ENCODE measurements at regions not wholly inside any gene's neighbourhood (a gene's known extent, or its start where the extent isn't known, plus 50 kb on each side); places are given as distances from the start of the nearest gene placed in this dataset.

DNA sequence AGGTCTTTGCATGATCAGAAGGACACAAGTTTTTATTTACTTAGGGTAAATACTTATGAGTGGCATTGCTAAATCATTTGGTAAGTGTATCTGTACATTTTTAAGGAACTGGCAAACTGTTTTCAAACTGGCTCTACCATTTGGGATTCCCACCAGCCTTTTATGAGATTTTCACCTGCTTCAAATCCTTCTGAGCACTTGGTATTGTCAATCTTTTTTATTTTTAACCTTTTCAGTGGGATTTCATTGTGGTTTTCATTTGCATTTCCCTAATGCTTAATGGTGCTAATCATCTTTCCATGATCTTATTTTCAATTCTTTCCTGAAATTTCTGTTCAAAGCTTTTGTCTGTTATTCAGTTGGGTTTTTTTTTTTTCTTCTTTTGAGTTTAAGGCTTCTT is 475.6 kb downstream of the MAN2A1 start:
- TF ChIP-seq, protein P1, sequence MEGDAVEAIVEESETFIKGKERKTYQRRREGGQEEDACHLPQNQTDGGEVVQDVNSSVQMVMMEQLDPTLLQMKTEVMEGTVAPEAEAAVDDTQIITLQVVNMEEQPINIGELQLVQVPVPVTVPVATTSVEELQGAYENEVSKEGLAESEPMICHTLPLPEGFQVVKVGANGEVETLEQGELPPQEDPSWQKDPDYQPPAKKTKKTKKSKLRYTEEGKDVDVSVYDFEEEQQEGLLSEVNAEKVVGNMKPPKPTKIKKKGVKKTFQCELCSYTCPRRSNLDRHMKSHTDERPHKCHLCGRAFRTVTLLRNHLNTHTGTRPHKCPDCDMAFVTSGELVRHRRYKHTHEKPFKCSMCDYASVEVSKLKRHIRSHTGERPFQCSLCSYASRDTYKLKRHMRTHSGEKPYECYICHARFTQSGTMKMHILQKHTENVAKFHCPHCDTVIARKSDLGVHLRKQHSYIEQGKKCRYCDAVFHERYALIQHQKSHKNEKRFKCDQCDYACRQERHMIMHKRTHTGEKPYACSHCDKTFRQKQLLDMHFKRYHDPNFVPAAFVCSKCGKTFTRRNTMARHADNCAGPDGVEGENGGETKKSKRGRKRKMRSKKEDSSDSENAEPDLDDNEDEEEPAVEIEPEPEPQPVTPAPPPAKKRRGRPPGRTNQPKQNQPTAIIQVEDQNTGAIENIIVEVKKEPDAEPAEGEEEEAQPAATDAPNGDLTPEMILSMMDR (IDR thresholded peaks at IDR 0.05): no peak
- TF ChIP-seq REST (IDR thresholded peaks at IDR 0.05; ENCODE audit: insufficient read depth in 1 of 2, low read depth in 2 of 2, low read length in 1 of 2) (no peak), SIN3A (IDR thresholded peaks at IDR 0.05; ENCODE audit: borderline replicate concordance, insufficient read depth, low read depth, low read length) (no peak), POLR2AphosphoS5 (IDR thresholded peaks at IDR 0.05; ENCODE audit: low read depth, low read length) (no peak), TCF7L2 (IDR thresholded peaks at IDR 0.05; ENCODE audit: low read depth, low read length) (no peak)

All from Panc1 (cell line).